CD14-positive monocyte (primary cell): ENCODE measurements at regions not wholly inside any gene's neighbourhood (a gene's known extent, or its start where the extent isn't known, plus 50 kb on each side); places are given as distances from the start of the nearest gene placed in this dataset.

Experiments
- DNase-seq, 3 donors: peaks; one replicate each; pipeline ENCODE4 v3.0.0-alpha.2; 2011 to 2022
- H2AFZ ChIP-seq: 2 replicates; pipeline ENCODE4 v1.6.0; 2012; ENCODE audit warnings: mild to moderate bottlenecking, low read depth, low read length, inconsistent platforms; ENCODE audit not compliant: insufficient read depth, poor library complexity, severe bottlenecking
- H3K27ac ChIP-seq, 2 donors: 1 replicate in 1 of 2; 2 replicates in 1 of 2; pipeline ENCODE4 v1.5.1; 2012 to 2013; ENCODE audit warnings: low read length in 2 of 2, control low read depth in 1 of 2, inconsistent platforms in 1 of 2, low read depth in 1 of 2, mild to moderate bottlenecking in 1 of 2
- H3K27me3 ChIP-seq, 2 donors: one replicate each; pipeline versions ENCODE4 v1.6.0 to v1.6.1; 2011 to 2013; ENCODE audit warnings: low read length in 2 of 2; ENCODE audit not compliant: control insufficient read depth in 2 of 2, insufficient read depth in 2 of 2
- H3K36me3 ChIP-seq, 2 donors: replicated peaks in 1 of 2; 1 replicate in 1 of 2; 2 replicates in 1 of 2; pipeline versions ENCODE4 v1.5.1 to v1.6.1; 2012 to 2013; ENCODE audit warnings: low read length in 2 of 2, control low read depth in 1 of 2, inconsistent platforms in 1 of 2, mild to moderate bottlenecking in 1 of 2; ENCODE audit not compliant: insufficient read depth in 2 of 2, control insufficient read depth in 1 of 2
- H3K4me1 ChIP-seq, 2 donors: 1 replicate in 1 of 2; 2 replicates in 1 of 2; pipeline versions ENCODE4 v1.5.1 to v1.6.1; 2012 to 2013; ENCODE audit warnings: low read length in 2 of 2, control low read depth in 1 of 2, inconsistent platforms in 1 of 2, mild to moderate bottlenecking in 1 of 2, moderate library complexity in 1 of 2; ENCODE audit not compliant: insufficient read depth in 2 of 2, control insufficient read depth in 1 of 2
- H3K4me2 ChIP-seq: replicated peaks from 2 replicates; pipeline ENCODE3; 2012; ENCODE audit warnings: low read length, moderate library complexity, mild to moderate bottlenecking; ENCODE audit not compliant: poor library complexity, severe bottlenecking; ENCODE audit errors: extremely low read depth
- H3K4me3 ChIP-seq, 3 experiments: fragments of 200-600 bp in 1 of 3; sonication (generic) in 1 of 3; replicated peaks in 1 of 3; 1 replicate in 2 of 3; 2 replicates in 1 of 3; pipeline ENCODE4 v1.5.1; 2011 to 2013; ENCODE audit warnings: low read length in 3 of 3, mild to moderate bottlenecking in 3 of 3, control low read depth in 2 of 3, low read depth in 2 of 3, inconsistent platforms in 1 of 3, moderate library complexity in 1 of 3
- H3K79me2 ChIP-seq: 2 replicates; pipeline ENCODE4 v1.6.0; 2012; ENCODE audit warnings: mild to moderate bottlenecking, control low read depth, inconsistent platforms, low read length, moderate library complexity; ENCODE audit not compliant: insufficient read depth
- H3K9ac ChIP-seq: 2 replicates; pipeline ENCODE4 v1.6.0; 2017; ENCODE audit warnings: low read length, mild to moderate bottlenecking; ENCODE audit not compliant: insufficient read depth, poor library complexity, severe bottlenecking
- H3K9me3 ChIP-seq, 2 donors: replicated peaks in 1 of 2; 1 replicate in 1 of 2; 2 replicates in 1 of 2; pipeline versions ENCODE4 v1.5.1 to v1.6.1; 2012 to 2013; ENCODE audit warnings: low read length in 2 of 2, control low read depth in 1 of 2; ENCODE audit not compliant: control insufficient read depth in 1 of 2, insufficient read depth in 1 of 2
- H4K20me1 ChIP-seq: 2 replicates; pipeline ENCODE4 v1.6.0; 2012; ENCODE audit warnings: mild to moderate bottlenecking, low read length, control low read depth, moderate library complexity; ENCODE audit not compliant: insufficient read depth
- H3K27ac Mint-ChIP-seq, 7 donors: one replicate each; pipeline ENCODE4 v1.8.0; 2020; ENCODE audit warnings: mild to moderate bottlenecking in 7 of 7, mixed read lengths in 7 of 7, moderate library complexity in 6 of 7, inconsistent platforms in 2 of 7
- H3K27me3 Mint-ChIP-seq, 3 donors: one replicate each; pipeline ENCODE4 v1.8.0; 2021 to 2022; ENCODE audit warnings: low read depth in 3 of 3, mild to moderate bottlenecking in 3 of 3, mixed read lengths in 3 of 3, moderate library complexity in 3 of 3, inconsistent platforms in 1 of 3
- H3K36me3 Mint-ChIP-seq, 2 donors: one replicate each; pipeline ENCODE4 v1.8.0; 2020; ENCODE audit warnings: mixed read lengths in 2 of 2, inconsistent platforms in 1 of 2, mild to moderate bottlenecking in 1 of 2
- H3K4me1 Mint-ChIP-seq: one replicate; pipeline ENCODE4 v1.8.0; 2020; ENCODE audit warnings: mild to moderate bottlenecking, mixed read lengths
- H3K4me3 Mint-ChIP-seq, 2 donors: one replicate each; pipeline ENCODE4 v1.8.0; 2020; ENCODE audit warnings: mild to moderate bottlenecking in 2 of 2, mixed read lengths in 2 of 2, moderate library complexity in 1 of 2
- H3K9me3 Mint-ChIP-seq, 7 donors: one replicate each; pipeline ENCODE4 v1.8.0; 2020 to 2022; ENCODE audit warnings: mixed read lengths in 7 of 7, mild to moderate bottlenecking in 6 of 7, moderate library complexity in 6 of 7, inconsistent platforms in 2 of 7
- WGBS: methylation state at CpG from one replicate; pipeline ENCODE4 v1.1.5; 2013; ENCODE audit warnings: missing lambda C conversion rate; ENCODE audit not compliant: insufficient coverage; 5-methylcytosine and 5-hydroxymethylcytosine counted together
- intact Hi-C, 2 donors: fragments of 100-400 bp; cut with micrococcal nuclease; formaldehyde crosslinking; loops; one replicate each; pipeline versions ENCODE4 v1.15.0 to v1.15.1; 2023
- TF ChIP-seq, protein P1 (sequence below): fragments of 200-600 bp; IDR thresholded peaks from one replicate; pipeline ENCODE4 v1.8.0; 2022; ENCODE audit warnings: antibody characterized with exemption, mild to moderate bottlenecking

DNA sequence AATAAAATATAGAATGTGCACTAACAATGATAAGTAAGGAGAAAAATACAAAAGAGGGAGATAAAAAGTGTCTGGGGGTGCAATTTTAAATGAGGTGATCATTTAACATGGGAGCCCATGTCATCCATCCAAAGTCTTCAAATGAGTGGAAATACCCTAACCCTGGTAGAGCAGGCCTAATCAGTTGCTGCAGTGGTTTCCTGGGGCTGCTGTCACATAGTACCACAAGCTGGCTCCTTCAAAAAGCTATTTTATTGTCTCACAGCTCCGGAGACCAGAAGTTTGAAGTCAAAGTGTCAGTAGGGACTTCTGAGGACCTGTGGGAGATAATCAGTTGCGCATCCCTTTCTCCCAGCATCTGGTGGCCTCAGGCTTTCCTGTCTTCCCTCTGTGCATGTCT, 717.9 kb downstream of the DIAPH3 start:
- Histone ChIP-seq H3K27ac (no peak overlapping the region), H3K27me3 (no peaks in the 10 kb centered on the region), H4K20me1 (no peaks in the 10 kb centered on the region), H3K79me2 (no peaks in the 10 kb centered on the region), H2AFZ (no peak overlapping the region), H3K9ac (no peak overlapping the region), H3K9me3 (no peaks in the 10 kb centered on the region), H3K4me3 (no peak overlapping the region), H3K36me3 (no peaks in the 10 kb centered on the region), H3K4me2 (no peak overlapping the region), H3K4me1 (no peaks in the 10 kb centered on the region)
- peaks cover 0 to 3% (median 0%) of the 10 kb centered on the region in 7 donors for H3K9me3 Mint-ChIP-seq
- no peak overlapping the region for H3K27ac Mint-ChIP-seq
- H3K36me3 Mint-ChIP-seq: no peaks in the 10 kb centered on the region
- peaks cover 2 to 13% (median 9%) of the 10 kb centered on the region in 3 donors for H3K27me3 Mint-ChIP-seq
- no peaks in the 10 kb centered on the region for H3K4me1 Mint-ChIP-seq
- intact Hi-C loops: no loop called here
- H3K4me3 Mint-ChIP-seq: no peak overlapping the region
- 60% methylated on average over 2 of the region's 2 CpGs for WGBS
- no peak for DNase-seq
- TF ChIP-seq, protein P1, sequence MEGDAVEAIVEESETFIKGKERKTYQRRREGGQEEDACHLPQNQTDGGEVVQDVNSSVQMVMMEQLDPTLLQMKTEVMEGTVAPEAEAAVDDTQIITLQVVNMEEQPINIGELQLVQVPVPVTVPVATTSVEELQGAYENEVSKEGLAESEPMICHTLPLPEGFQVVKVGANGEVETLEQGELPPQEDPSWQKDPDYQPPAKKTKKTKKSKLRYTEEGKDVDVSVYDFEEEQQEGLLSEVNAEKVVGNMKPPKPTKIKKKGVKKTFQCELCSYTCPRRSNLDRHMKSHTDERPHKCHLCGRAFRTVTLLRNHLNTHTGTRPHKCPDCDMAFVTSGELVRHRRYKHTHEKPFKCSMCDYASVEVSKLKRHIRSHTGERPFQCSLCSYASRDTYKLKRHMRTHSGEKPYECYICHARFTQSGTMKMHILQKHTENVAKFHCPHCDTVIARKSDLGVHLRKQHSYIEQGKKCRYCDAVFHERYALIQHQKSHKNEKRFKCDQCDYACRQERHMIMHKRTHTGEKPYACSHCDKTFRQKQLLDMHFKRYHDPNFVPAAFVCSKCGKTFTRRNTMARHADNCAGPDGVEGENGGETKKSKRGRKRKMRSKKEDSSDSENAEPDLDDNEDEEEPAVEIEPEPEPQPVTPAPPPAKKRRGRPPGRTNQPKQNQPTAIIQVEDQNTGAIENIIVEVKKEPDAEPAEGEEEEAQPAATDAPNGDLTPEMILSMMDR: no peak

DNA sequence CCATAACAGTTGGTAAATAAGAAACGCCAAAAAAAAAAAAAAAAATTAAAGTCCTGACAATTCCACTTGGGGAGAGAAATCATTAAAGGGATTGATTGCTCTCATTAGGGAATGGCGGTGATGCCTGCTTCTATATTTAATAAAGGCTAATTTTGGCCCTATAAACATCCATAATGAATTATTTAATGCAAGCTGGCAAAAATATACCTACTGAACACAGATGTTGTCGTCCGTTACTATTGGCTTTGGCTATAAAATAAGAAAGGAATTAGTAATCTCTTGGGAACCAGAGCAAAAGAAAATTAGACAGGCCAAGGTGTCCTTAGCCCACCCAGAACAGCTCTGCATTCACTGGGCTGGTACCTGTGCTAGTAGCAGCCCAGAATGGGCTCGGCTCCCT, 717.3 kb downstream of the DIAPH3 start:
- H3K4me3 Mint-ChIP-seq: no peak overlapping the region

More for the DNA sequence above, 717.3 kb downstream of the DIAPH3 start:
- Histone ChIP-seq H3K36me3 (no peaks in the 10 kb centered on the region), H3K4me2 (no peak overlapping the region), H3K27ac (no peak overlapping the region), H2AFZ (no peak overlapping the region), H3K4me3 (no peak overlapping the region), H4K20me1 (no peaks in the 10 kb centered on the region), H3K4me1 (no peaks in the 10 kb centered on the region), H3K27me3 (no peaks in the 10 kb centered on the region), H3K9ac (no peak overlapping the region), H3K79me2 (no peaks in the 10 kb centered on the region), H3K9me3 (no peaks in the 10 kb centered on the region)
- Mint-ChIP-seq H3K27me3 (peaks cover 2 to 7% (median 3%) of the 10 kb centered on the region in 3 donors), H3K4me1 (peaks cover 2% of the 10 kb centered on the region), H3K9me3 (no peaks in the 10 kb centered on the region), H3K27ac (no peak overlapping the region), H3K36me3 (no peaks in the 10 kb centered on the region)
- no CpG with 5 or more reads among the region's 5 CpGs for WGBS
- intact Hi-C loops: no loop called here
- DNase-seq: no peak
- TF ChIP-seq, protein P1: no peak
